HG03039 (cell line): ENCODE measurements at regions not wholly inside any gene's neighbourhood (a gene's known extent, or its start where the extent isn't known, plus 50 kb on each side); places are given as distances from the start of the nearest gene placed in this dataset.

Source experiments
- ATAC-seq: cut with Tn5 transposase; IDR thresholded peaks from one replicate; pipeline ENCODE4 v1.9.1; 2021; ENCODE audit warnings: mild to moderate bottlenecking, moderate library complexity; ENCODE audit not compliant: unreplicated experiment

- no peak for ATAC-seq
Measured at GRCh38 chr14:28707814-28708213, 58.8 kb upstream of the FOXG1 start.

GRCh38 chr14:28709571-28710305, 56.8 kb upstream of the FOXG1 start:
- no peak for ATAC-seq
